Esophagus muscularis mucosa (tissue), 3 donors: ENCODE measurements at regions not wholly inside any gene's neighbourhood (a gene's known extent, or its start where the extent isn't known, plus 50 kb on each side); places are given as distances from the start of the nearest gene placed in this dataset.

Experiments used
- CTCF ChIP-seq, 3 experiments: fragments of 200-600 bp in 2 of 3; fragments of 450-650 bp in 1 of 3; sonication (generic) in 2 of 3; IDR thresholded peaks; one replicate each; pipeline ENCODE4 v1.5.1; 2017 to 2019; ENCODE audit warnings: antibody characterized with exemption in 3 of 3, mild to moderate bottlenecking in 2 of 3, moderate library complexity in 1 of 3
- POLR2A ChIP-seq: fragments of 450-650 bp; IDR thresholded peaks from one replicate; pipeline ENCODE4 v1.6.1; 2017; ENCODE audit warnings: antibody characterized with exemption, moderate library complexity, mild to moderate bottlenecking, low read depth

GRCh38 chr18:29154196-29154757 lies 977.3 kb upstream of the CDH2 start:
- TF ChIP-seq CTCF (IDR thresholded peaks at IDR 0.05): no peak
- TF ChIP-seq POLR2A: no peak
